ENCODE measurements at regions not wholly inside any gene's neighbourhood (a gene's known extent, or its start where the extent isn't known, plus 50 kb on each side); places are given as distances from the start of the nearest gene placed in this dataset.

- TF ChIP-seq CTCF (IDR thresholded peaks at IDR 0.05) (no peak), POLR2A (IDR thresholded peaks at IDR 0.05) (no peak), POLR2AphosphoS5 (IDR thresholded peaks at IDR 0.05) (no peak), EP300 (IDR thresholded peaks at IDR 0.05; ENCODE audit: low read depth) (no peak)
Observed at GRCh38 chr10:29880856-29881255, 178.5 kb downstream of the JCAD start.
